Thyroid gland (tissue), 4 donors: ENCODE measurements at regions not wholly inside any gene's neighbourhood (a gene's known extent, or its start where the extent isn't known, plus 50 kb on each side); places are given as distances from the start of the nearest gene placed in this dataset.

Source experiments
- POLR2A ChIP-seq, 2 donors: fragments of 450-650 bp; IDR thresholded peaks; one replicate each; pipeline ENCODE4 v1.6.1; 2017; ENCODE audit warnings: antibody characterized with exemption in 2 of 2, mild to moderate bottlenecking in 2 of 2, moderate library complexity in 1 of 2
- TF ChIP-seq, protein P1 (sequence below), 6 experiments: fragments of 200-600 bp in 3 of 6; fragments of 450-650 bp in 3 of 6; sonication (generic) in 3 of 6; IDR thresholded peaks; one replicate each; pipeline ENCODE4 v1.5.1; 2016 to 2019; ENCODE audit warnings: antibody characterized with exemption in 6 of 6, mild to moderate bottlenecking in 2 of 6, inconsistent platforms in 1 of 6, moderate library complexity in 1 of 6

GRCh38 chr1:56376188-56376984, 203.0 kb downstream of the PLPP3 start:
- no peak for TF ChIP-seq POLR2A (IDR thresholded peaks at IDR 0.05)
- TF ChIP-seq, protein P1, sequence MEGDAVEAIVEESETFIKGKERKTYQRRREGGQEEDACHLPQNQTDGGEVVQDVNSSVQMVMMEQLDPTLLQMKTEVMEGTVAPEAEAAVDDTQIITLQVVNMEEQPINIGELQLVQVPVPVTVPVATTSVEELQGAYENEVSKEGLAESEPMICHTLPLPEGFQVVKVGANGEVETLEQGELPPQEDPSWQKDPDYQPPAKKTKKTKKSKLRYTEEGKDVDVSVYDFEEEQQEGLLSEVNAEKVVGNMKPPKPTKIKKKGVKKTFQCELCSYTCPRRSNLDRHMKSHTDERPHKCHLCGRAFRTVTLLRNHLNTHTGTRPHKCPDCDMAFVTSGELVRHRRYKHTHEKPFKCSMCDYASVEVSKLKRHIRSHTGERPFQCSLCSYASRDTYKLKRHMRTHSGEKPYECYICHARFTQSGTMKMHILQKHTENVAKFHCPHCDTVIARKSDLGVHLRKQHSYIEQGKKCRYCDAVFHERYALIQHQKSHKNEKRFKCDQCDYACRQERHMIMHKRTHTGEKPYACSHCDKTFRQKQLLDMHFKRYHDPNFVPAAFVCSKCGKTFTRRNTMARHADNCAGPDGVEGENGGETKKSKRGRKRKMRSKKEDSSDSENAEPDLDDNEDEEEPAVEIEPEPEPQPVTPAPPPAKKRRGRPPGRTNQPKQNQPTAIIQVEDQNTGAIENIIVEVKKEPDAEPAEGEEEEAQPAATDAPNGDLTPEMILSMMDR (IDR thresholded peaks at IDR 0.05), result no peak
